HTR-8/SVneo (cell line): ENCODE measurements at regions not wholly inside any gene's neighbourhood (a gene's known extent, or its start where the extent isn't known, plus 50 kb on each side); places are given as distances from the start of the nearest gene placed in this dataset.

Experiments used
- DNase-seq: peaks from one replicate; pipeline ENCODE4 v3.0.0; 2011; ENCODE audit warnings: low spot score, mixed read lengths; ENCODE audit not compliant: insufficient read length
- FAIRE-seq: peaks from 2 replicates; lab custom pipeline; 2011; peaks lifted over from hg19 to GRCh38; lab: Jason Lieb, UNC

DNA sequence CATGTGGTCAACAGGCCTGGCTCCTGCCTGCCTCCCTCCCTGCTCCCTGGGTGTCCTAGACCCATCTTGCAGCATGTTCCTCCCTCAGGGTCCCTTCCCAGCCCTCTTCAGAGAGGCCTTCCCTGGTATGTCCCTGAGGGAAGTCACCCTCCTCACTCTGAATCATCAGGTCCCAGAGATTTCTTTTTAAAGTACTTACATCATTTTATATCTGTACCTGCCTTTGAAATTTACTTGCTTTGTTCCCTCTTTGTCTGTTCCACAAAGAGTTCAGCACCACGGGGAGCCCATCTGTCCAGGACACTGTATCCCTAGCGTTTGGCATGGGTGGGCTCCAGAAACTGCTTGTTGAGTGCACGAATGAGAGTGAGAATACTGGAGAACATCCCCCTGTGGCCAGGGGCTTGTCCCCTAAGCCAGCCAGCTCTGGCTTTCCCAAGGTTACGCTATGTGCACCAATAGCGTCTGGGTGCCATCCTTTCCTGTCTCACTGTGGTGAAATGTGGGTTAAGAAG, 50.6 kb upstream of the IGFBP3 start:
- FAIRE-seq (no peak), DNase-seq (no peak)

DNA sequence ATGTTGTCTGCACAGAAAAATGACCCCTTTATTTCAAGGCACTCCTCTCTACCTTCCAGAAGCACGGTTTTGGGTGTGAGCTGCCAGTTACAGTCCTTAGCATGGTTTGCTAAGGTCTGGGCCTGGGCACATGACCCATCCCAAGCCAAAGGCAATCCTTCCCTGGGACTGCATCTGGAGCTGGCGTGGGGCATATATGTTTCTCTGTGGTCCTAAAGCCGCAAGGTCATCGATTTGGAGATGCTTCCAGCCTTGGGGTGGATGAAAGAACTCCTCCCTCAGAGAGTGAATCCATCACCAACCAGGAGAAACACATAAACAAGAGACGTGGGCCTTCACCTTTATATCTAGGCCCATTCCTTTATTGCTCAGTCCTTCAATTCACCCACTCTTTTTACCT, 50.1 kb upstream of the IGFBP3 start:
- DNase-seq (no peak), FAIRE-seq (no peak)
